DND-41 (cell line): ENCODE measurements at regions not wholly inside any gene's neighbourhood (a gene's known extent, or its start where the extent isn't known, plus 50 kb on each side); places are given as distances from the start of the nearest gene placed in this dataset.

Source experiments
- CTCF ChIP-seq: IDR thresholded peaks from 2 replicates; pipeline ENCODE4 v1.5.1; 2012; ENCODE audit warnings: borderline replicate concordance, low read length, moderate library complexity, mild to moderate bottlenecking; ENCODE audit not compliant: poor library complexity, severe bottlenecking; ENCODE audit errors: extremely low read depth
- EZH2 ChIP-seq: IDR thresholded peaks from 3 replicates; pipeline ENCODE4 v1.6.1; 2012; ENCODE audit warnings: borderline replicate concordance, low read depth, mild to moderate bottlenecking, moderate library complexity, low read length, inconsistent platforms; ENCODE audit not compliant: severe bottlenecking

GRCh38 chr3:161759444-161759843, 262.8 kb downstream of the OTOL1 start:
- TF ChIP-seq CTCF (no peak), EZH2 (no peak)
